ENCODE measurements at regions not wholly inside any gene's neighbourhood (a gene's known extent, or its start where the extent isn't known, plus 50 kb on each side); places are given as distances from the start of the nearest gene placed in this dataset.

DNA sequence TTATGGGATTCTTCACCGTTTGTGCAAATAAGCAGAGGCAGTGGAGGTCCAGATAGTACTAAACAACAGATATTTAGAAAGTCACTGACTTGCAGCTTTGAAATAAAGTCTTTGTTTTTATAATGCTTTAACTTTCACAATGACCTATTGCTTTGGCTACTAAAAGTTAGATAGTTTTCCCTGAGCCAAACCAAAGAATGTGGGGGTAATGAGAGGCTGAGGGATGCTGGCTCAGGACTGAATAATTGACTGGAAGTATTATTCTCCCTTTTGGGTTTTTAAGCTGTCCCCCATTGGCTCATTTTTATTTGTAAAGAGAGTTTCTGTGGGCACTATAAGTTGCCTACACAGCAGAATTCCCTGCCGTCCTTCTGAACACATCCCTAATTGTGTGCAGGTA is 99.2 kb upstream of the ACTBL2 start:
- TF ChIP-seq POLR2A (IDR thresholded peaks at IDR 0.05; ENCODE audit: low read length) (no peak), GATA1 (IDR thresholded peaks at IDR 0.05; ENCODE audit: low read depth, low read length) (no peak)
